ENCODE measurements at regions not wholly inside any gene's neighbourhood (a gene's known extent, or its start where the extent isn't known, plus 50 kb on each side); places are given as distances from the start of the nearest gene placed in this dataset.

- no peaks in the 10 kb centered on the region for H3K79me2 ChIP-seq (ENCODE audit: insufficient read depth, low read length)
- WGBS (ENCODE audit: low lambda C conversion rate): 24% methylated on average over 2 of the region's 2 CpGs
- no peak overlapping the region for H3K27ac ChIP-seq (ENCODE audit: extremely low read length, insufficient read depth, low read length)
- H3K4me3 ChIP-seq (replicated peaks in 1 of 3; ENCODE audit: insufficient read depth in 1 of 3, low read depth in 2 of 3, low read length in 3 of 3): no peak overlapping the region
- FAIRE-seq: no peak
- in situ Hi-C loops (cut with HindIII; ENCODE audit: extremely low pct_ligation_motif_present, low pct_unique_long_range_greater_than_20kb) (no loop called here), intact Hi-C loops (cut with micrococcal nuclease; ENCODE audit: unreplicated experiment) (no loop called here)
- H3K4me2 ChIP-seq (ENCODE audit: low read depth, low read length): no peak overlapping the region
- H3K36me3 ChIP-seq (replicated peaks in 1 of 2; ENCODE audit: control insufficient read depth in 1 of 2, insufficient read depth in 2 of 2, low read length in 2 of 2): no peaks in the 10 kb centered on the region
- H4K20me1 ChIP-seq (ENCODE audit: insufficient read depth, low read length): no peaks in the 10 kb centered on the region
- BruUV-seq (replicated peaks): no TSS peak
- H3K9ac ChIP-seq (ENCODE audit: insufficient read depth, low read depth, low read length): no peak overlapping the region
- no peak for DNase-seq (ENCODE audit: low spot score)
- no peaks in the 10 kb centered on the region for H3K27me3 ChIP-seq (ENCODE audit: control insufficient read depth in 1 of 2, insufficient read depth in 2 of 2, low read length in 2 of 2)
- ATAC-seq: no peak
- TF ChIP-seq IKZF5 (CRISPR knock-in tag; IDR thresholded peaks at IDR 0.05) (no peak), CHD2 (IDR thresholded peaks at IDR 0.05; ENCODE audit: low read depth, low read length) (no peak), SRF (IDR thresholded peaks at IDR 0.05; ENCODE audit: low read depth, low read length) (no peak), TBX2 (CRISPR knock-in tag; IDR thresholded peaks at IDR 0.05; ENCODE audit: borderline replicate concordance) (no peak), TCF12 (IDR thresholded peaks at IDR 0.05) (no peak), TCF12 (CRISPR knock-in tag; IDR thresholded peaks at IDR 0.05) (no peak), ZBTB8A (CRISPR knock-in tag; IDR thresholded peaks at IDR 0.05; ENCODE audit: borderline replicate concordance, low read depth) (no peak), HDAC2 (CRISPR knock-in tag; IDR thresholded peaks at IDR 0.05) (no peak), ZNF30 (CRISPR knock-in tag; IDR thresholded peaks at IDR 0.05) (no peak), E2F1 (CRISPR knock-in tag; IDR thresholded peaks at IDR 0.05) (no peak), ZNF17 (CRISPR knock-in tag; IDR thresholded peaks at IDR 0.05) (no peak), TFE3 (CRISPR knock-in tag; IDR thresholded peaks at IDR 0.05) (no peak)
- H3K9me3 ChIP-seq (ENCODE audit: low read length): no peaks in the 10 kb centered on the region
- POLR2A ChIA-PET: no interaction called here
- no peaks in the 10 kb centered on the region for H3K4me1 ChIP-seq (ENCODE audit: insufficient read depth, low read length)
- no peak overlapping the region for H2AFZ ChIP-seq (ENCODE audit: low read length)
- CTCF ChIA-PET (ENCODE audit: low intra/inter-chr PET ratio, low total read pairs): no interaction called here
Observed at GRCh38 chr11:81596704-81597103, 1137.0 kb downstream of the FAM181B start.
